SU-DHL-6 (cell line): ENCODE measurements at regions not wholly inside any gene's neighbourhood (a gene's known extent, or its start where the extent isn't known, plus 50 kb on each side); places are given as distances from the start of the nearest gene placed in this dataset.

Source experiments
- EZH2phosphoT487 ChIP-seq: fragments of 200-600 bp; sonication (generic), shearing (Covaris generic); conservative IDR thresholded peaks from 2 replicates; pipeline ENCODE4 v1.6.1; 2018; ENCODE audit warnings: mild to moderate bottlenecking, antibody characterized with exemption, low read length, moderate library complexity, mixed read lengths
- TF ChIP-seq, protein P1 (sequence below): fragments of 200-600 bp; sonication (generic); IDR thresholded peaks from one replicate; pipeline ENCODE4 v1.5.1; 2017; ENCODE audit warnings: antibody characterized with exemption, mild to moderate bottlenecking, low read length, moderate library complexity; ENCODE audit not compliant: insufficient read depth, poor library complexity, severe bottlenecking

DNA sequence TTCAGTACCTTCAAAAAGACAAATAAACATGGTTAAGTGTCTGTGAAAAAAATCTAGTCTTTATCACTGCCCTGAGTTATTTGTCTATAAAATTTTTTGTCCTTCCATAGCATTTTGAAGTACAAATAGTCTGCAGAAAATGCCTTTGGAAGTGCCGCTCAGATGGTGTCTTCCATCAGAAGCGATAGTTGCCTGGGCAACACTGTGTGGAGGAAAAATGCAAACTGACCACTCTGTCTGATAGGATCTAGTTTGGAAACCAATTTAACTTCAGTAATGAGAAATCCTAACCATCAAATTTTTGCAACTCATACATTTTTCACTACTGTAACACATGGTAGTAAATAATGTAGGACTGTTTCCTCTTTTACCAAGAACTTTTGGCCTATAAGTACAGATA lies 449.9 kb downstream of the PRELID2 start:
- no peak for TF ChIP-seq EZH2phosphoT487
- TF ChIP-seq, protein P1, sequence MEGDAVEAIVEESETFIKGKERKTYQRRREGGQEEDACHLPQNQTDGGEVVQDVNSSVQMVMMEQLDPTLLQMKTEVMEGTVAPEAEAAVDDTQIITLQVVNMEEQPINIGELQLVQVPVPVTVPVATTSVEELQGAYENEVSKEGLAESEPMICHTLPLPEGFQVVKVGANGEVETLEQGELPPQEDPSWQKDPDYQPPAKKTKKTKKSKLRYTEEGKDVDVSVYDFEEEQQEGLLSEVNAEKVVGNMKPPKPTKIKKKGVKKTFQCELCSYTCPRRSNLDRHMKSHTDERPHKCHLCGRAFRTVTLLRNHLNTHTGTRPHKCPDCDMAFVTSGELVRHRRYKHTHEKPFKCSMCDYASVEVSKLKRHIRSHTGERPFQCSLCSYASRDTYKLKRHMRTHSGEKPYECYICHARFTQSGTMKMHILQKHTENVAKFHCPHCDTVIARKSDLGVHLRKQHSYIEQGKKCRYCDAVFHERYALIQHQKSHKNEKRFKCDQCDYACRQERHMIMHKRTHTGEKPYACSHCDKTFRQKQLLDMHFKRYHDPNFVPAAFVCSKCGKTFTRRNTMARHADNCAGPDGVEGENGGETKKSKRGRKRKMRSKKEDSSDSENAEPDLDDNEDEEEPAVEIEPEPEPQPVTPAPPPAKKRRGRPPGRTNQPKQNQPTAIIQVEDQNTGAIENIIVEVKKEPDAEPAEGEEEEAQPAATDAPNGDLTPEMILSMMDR: no peak
